Epithelial cell of esophagus (primary cell): ENCODE measurements at regions not wholly inside any gene's neighbourhood (a gene's known extent, or its start where the extent isn't known, plus 50 kb on each side); places are given as distances from the start of the nearest gene placed in this dataset.

Experiments
- DNase-seq: peaks from one replicate; pipeline ENCODE4 v3.0.0; 2010; ENCODE audit warnings: low read depth
- H3K4me3 ChIP-seq: 2 replicates; pipeline ENCODE4 v1.5.1; 2011; ENCODE audit warnings: mild to moderate bottlenecking, low read length, control low read depth
- CTCF ChIP-seq: IDR thresholded peaks from 2 replicates; pipeline ENCODE4 v1.5.1; 2011; ENCODE audit warnings: low read depth, mild to moderate bottlenecking, low read length, control low read depth, inconsistent platforms; ENCODE audit not compliant: insufficient read depth; ENCODE audit errors: missing control alignments

- H3K4me3 ChIP-seq = no peak overlapping the region
- peak; percentile 19 for DNase-seq
- no peak for TF ChIP-seq CTCF
Observed at GRCh38 chr7:118696879-118697278, 472.4 kb downstream of the ANKRD7 start.

- DNase-seq = no peak
- H3K4me3 ChIP-seq = no peak overlapping the region
- TF ChIP-seq CTCF = no peak
Observed at GRCh38 chr7:118699222-118699621, 474.7 kb downstream of the ANKRD7 start.

GRCh38 chr7:118708741-118709140, 484.2 kb downstream of the ANKRD7 start:
- H3K4me3 ChIP-seq = no peak overlapping the region
- no peak for DNase-seq
- TF ChIP-seq CTCF = no peak

GRCh38 chr7:118711688-118712087, 487.2 kb downstream of the ANKRD7 start:
- no peak for DNase-seq
- TF ChIP-seq CTCF = no peak
- no peak overlapping the region for H3K4me3 ChIP-seq

GRCh38 chr7:118713039-118713438, 488.5 kb downstream of the ANKRD7 start:
- no peak overlapping the region for H3K4me3 ChIP-seq
- no peak for DNase-seq
- no peak for TF ChIP-seq CTCF

- DNase-seq = no peak
- H3K4me3 ChIP-seq = no peak overlapping the region
- TF ChIP-seq CTCF = no peak
Observed at GRCh38 chr7:118720632-118721031, 496.1 kb downstream of the ANKRD7 start.

GRCh38 chr7:118731854-118732253, 507.4 kb downstream of the ANKRD7 start:
- TF ChIP-seq CTCF = no peak
- H3K4me3 ChIP-seq = no peak overlapping the region
- peak; percentile 25 for DNase-seq
